Mucosa of descending colon (tissue), 3 donors: ENCODE measurements at regions not wholly inside any gene's neighbourhood (a gene's known extent, or its start where the extent isn't known, plus 50 kb on each side); places are given as distances from the start of the nearest gene placed in this dataset.

Source experiments
- ATAC-seq: fragments of 200-7000 bp; cut with Tn5 transposase; one replicate; pipeline ENCODE4 v1.9.1; 2020; ENCODE audit warnings: mild to moderate bottlenecking, moderate library complexity
- DNase-seq, 3 donors: peaks; one replicate each; pipeline ENCODE4 v3.0.0-alpha.2; 2020
- H3K36me3 ChIP-seq: fragments of 200-600 bp; one replicate; pipeline ENCODE4 v1.8.0; 2021; ENCODE audit warnings: low read depth, mild to moderate bottlenecking
- H3K4me1 ChIP-seq: fragments of 200-600 bp; one replicate; pipeline ENCODE4 v1.8.0; 2021; ENCODE audit warnings: low read depth, mild to moderate bottlenecking
- H3K4me3 ChIP-seq: fragments of 200-600 bp; one replicate; pipeline ENCODE4 v1.8.0; 2021; ENCODE audit warnings: mild to moderate bottlenecking
- H3K9me3 ChIP-seq: fragments of 200-600 bp; one replicate; pipeline ENCODE4 v1.8.0; 2021; ENCODE audit warnings: mild to moderate bottlenecking
- CTCF ChIP-seq: fragments of 200-600 bp; IDR thresholded peaks from one replicate; pipeline ENCODE4 v1.8.0; 2022; ENCODE audit warnings: antibody characterized with exemption, mild to moderate bottlenecking
- intact Hi-C, 2 donors: fragments of 100-400 bp; cut with DNase I in 1 of 2; cut with micrococcal nuclease in 1 of 2; formaldehyde crosslinking; loops; one replicate each; pipeline versions ENCODE4 v1.11.0 to v1.11.1; 2022; cut with DNase I, micrococcal nuclease
- donor health status: DM: no; HTN: no; CAD: no; lungs with moderate emphysema.
- donor health status: DM: no; HTN: no; CAD: no.
- donor health status: DM: no; HTN: yes; CAD: no.

DNA sequence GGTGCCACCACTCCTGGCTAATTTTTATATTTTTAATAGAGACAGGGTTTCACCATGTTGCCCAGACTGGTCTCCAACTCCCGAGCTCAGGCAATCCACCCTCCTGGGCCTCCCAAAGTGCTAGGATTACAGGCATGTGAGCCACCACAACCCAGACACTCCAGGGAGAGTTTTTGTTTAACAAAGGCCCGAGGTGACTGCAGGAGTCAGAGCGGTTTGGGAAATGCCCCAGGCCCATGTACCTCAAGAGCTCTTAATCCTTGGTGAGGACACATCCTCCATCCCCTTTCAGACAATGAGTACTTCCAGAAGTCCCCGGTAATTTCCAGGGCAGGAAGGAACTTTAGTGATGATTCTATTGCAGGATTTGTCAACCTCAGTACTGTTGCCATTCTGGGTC is 176.0 kb downstream of the ESRRB start:
- Histone ChIP-seq H3K9me3 (no peaks in the 10 kb centered on the region), H3K4me3 (no peak overlapping the region), H3K4me1 (no peaks in the 10 kb centered on the region), H3K36me3 (no peaks in the 10 kb centered on the region)
- no peak for ATAC-seq
- no peak for DNase-seq
- intact Hi-C loops, result no loop called here
- no peak for TF ChIP-seq CTCF

DNA sequence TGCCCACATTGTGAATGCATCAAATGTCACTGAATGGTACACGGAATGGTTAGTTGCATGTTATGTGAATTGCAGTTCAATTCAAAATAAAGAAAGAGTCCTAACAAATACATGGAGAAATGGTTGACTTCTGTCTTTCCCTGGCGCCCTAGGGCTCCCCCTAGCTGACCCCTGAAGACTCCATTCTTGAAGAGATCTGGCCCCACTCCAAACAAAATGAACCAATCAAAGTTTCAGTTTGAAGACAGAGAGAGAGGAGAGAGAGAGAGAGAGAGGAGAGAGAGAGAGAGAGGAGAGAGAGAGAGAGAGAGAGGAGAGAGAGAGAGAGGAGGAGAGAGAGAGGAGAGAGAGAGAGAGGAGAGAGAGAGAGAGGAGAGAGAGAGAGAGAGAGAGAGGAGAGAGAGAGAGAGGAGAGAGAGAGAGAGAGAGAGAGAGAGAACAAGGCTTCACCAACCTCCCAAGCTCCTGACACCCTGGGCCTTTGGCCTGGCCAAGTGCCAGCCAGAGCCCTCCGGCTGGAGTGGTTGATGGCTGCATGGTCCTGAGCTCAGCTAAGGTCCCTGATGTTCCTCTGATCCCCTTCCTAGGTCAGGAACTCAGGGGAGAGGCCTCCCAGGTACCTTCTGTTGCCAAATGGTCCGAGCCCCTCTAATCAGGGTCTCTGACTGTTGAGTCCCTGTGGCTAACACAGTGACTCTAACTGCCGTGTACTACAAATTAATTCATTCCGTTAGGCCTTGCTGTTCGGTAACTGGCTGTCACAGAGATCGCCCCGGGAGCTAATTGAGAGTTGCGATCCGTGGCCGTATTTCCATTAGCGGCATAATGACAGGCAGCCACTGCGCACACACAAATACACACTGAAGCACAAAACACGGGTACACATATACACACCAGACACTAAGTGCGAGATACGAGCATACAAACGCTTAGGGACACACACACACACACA is 188.8 kb downstream of the ESRRB start:
- ATAC-seq (no peak), DNase-seq (no peak)
- Histone ChIP-seq H3K36me3 (no peaks in the 10 kb centered on the region), H3K4me1 (no peaks in the 10 kb centered on the region), H3K4me3 (no peak overlapping the region), H3K9me3 (no peaks in the 10 kb centered on the region)
- intact Hi-C loops, result no loop called here
- no peak for TF ChIP-seq CTCF

DNA sequence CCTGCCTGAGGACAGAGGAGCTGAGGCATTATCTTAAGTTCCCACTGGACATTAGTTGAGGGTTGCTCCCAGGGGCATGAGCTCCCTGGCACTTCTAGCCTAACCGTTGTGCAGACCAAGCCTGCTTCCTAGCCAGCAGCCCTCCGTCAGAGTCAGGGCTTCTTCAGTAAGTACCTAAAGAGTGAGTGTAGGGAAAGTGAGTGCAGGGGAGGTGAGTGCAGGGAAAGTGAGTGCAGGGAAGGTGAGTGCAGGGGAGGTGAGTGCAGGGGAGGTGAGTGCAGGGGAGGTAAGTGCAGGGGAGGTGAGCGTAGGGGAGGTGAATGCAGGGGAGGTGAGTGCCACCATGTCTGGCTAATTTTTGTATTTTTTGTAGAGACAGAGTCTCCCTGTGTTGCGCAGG is 190.5 kb downstream of the ESRRB start:
- Histone ChIP-seq H3K4me3 (no peak overlapping the region), H3K9me3 (no peaks in the 10 kb centered on the region), H3K4me1 (no peaks in the 10 kb centered on the region), H3K36me3 (no peaks in the 10 kb centered on the region)
- no peak for ATAC-seq
- no peak for DNase-seq
- intact Hi-C loops, result no loop called here
- no peak for TF ChIP-seq CTCF

GRCh38 chr14:76574416-76575095 is 186.7 kb upstream of the VASH1 start:
- no peak for DNase-seq
- Histone ChIP-seq H3K9me3 (no peaks in the 10 kb centered on the region), H3K4me1 (no peaks in the 10 kb centered on the region), H3K36me3 (no peaks in the 10 kb centered on the region), H3K4me3 (no peak overlapping the region)
- intact Hi-C loops, result no loop called here
- ATAC-seq, result no peak
- no peak for TF ChIP-seq CTCF

GRCh38 chr14:76575108-76575507 is 186.2 kb upstream of the VASH1 start:
- Histone ChIP-seq H3K36me3 (no peaks in the 10 kb centered on the region), H3K9me3 (no peaks in the 10 kb centered on the region), H3K4me3 (no peak overlapping the region), H3K4me1 (no peaks in the 10 kb centered on the region)
- no peak for TF ChIP-seq CTCF
- ATAC-seq, result no peak
- no peak for DNase-seq
- intact Hi-C loops, result no loop called here
